K562 (cell line): ENCODE measurements at regions not wholly inside any gene's neighbourhood (a gene's known extent, or its start where the extent isn't known, plus 50 kb on each side); places are given as distances from the start of the nearest gene placed in this dataset.

Source experiments
- ATAC-seq: fragments of 200-7000 bp; cut with Tn5 transposase; 3 replicates; pipeline ENCODE4 v1.9.1; 2020; ENCODE audit warnings: moderate library complexity
- BruUV-seq: library from RNA; stranded (reverse); fragments of 400-500 nt; replicated peaks from 2 replicates; lab custom pipeline; 2021; lab: Mats Ljungman, UMichigan
- CTCF ChIA-PET: fragments of 300-600 bp; formaldehyde crosslinking; extraction: SDS; loops from one replicate; lab custom pipeline; 2021; ENCODE audit warnings: low intra/inter-chr PET ratio; lab: Yijun Ruan, JAX
- POLR2A ChIA-PET: fragments of 300-600, 350-650 bp; sonication (Branson Sonifier 250); formaldehyde crosslinking; extraction: SDS; loops from one replicate; lab custom pipeline; 2021; ENCODE audit warnings: antibody characterized with exemption, inconsistent platforms; lab: Yijun Ruan, JAX
- DNase-seq, 4 experiments: peaks; one replicate each; pipeline versions ENCODE4 v3.0.0 to v3.0.0-alpha.2; 2011 to 2018; ENCODE audit warnings: low spot score in 3 of 4, mixed read lengths in 3 of 4; ENCODE audit errors: extremely low read depth in 1 of 4
- FAIRE-seq: peaks from 2 replicates; lab custom pipeline; 2011; peaks lifted over from hg19 to GRCh38; lab: Jason Lieb, UNC
- H2AFZ ChIP-seq: 2 replicates; pipeline ENCODE4 v1.6.0; 2011; ENCODE audit warnings: low read depth, low read length, control low read depth, inconsistent platforms
- H3K27ac ChIP-seq: fragments of 200-600 bp; 3 replicates; pipeline ENCODE4 v1.8.0; 2011; ENCODE audit warnings: low read depth, mild to moderate bottlenecking, control low read depth, inconsistent platforms, low read length, moderate library complexity, mixed read lengths; ENCODE audit errors: extremely low read depth
- H3K27me3 ChIP-seq, 2 experiments: fragments of 300-600 bp in 1 of 2; 2 replicates in 1 of 2; 3 replicates in 1 of 2; pipeline versions ENCODE4 v1.6.0 to v1.8.0; 2011; ENCODE audit warnings: inconsistent platforms in 2 of 2, low read length in 2 of 2, mild to moderate bottlenecking in 1 of 2, mixed read lengths in 1 of 2, moderate library complexity in 1 of 2; ENCODE audit not compliant: control insufficient read depth in 2 of 2, insufficient read depth in 2 of 2
- H3K36me3 ChIP-seq: fragments of 300-600 bp; 3 replicates; pipeline ENCODE4 v1.8.0; 2011; ENCODE audit warnings: mild to moderate bottlenecking, low read length, inconsistent platforms; ENCODE audit not compliant: control insufficient read depth, insufficient read depth
- H3K4me1 ChIP-seq, 2 experiments: fragments of 200-600 bp in 1 of 2; replicated peaks in 1 of 2; 2 replicates in 1 of 2; 3 replicates in 1 of 2; pipeline versions ENCODE4 v1.5.1 to v1.8.0; 2011; ENCODE audit warnings: inconsistent platforms in 2 of 2, low read length in 2 of 2, mild to moderate bottlenecking in 1 of 2, mixed read lengths in 1 of 2, moderate library complexity in 1 of 2; ENCODE audit not compliant: control insufficient read depth in 2 of 2, insufficient read depth in 2 of 2
- H3K4me2 ChIP-seq: 2 replicates; pipeline ENCODE4 v1.6.1; 2011; ENCODE audit warnings: low read length, control low read depth, inconsistent platforms, mixed read lengths; ENCODE audit not compliant: insufficient read depth
- H3K4me3 ChIP-seq: fragments of 200-600 bp; sonication (generic), shearing (Covaris generic); 2 replicates; pipeline ENCODE4 v1.5.1; 2016; ENCODE audit warnings: control low read depth, inconsistent platforms
- H3K79me2 ChIP-seq: fragments of 200-600 bp; 3 replicates; pipeline ENCODE4 v1.8.0; 2011; ENCODE audit warnings: low read length, inconsistent platforms; ENCODE audit not compliant: control insufficient read depth, insufficient read depth
- H3K9ac ChIP-seq, 2 experiments: 2 replicates each; pipeline versions ENCODE4 v1.6.0 to v1.6.1; 2011; ENCODE audit warnings: low read depth in 2 of 2, low read length in 2 of 2, control low read depth in 1 of 2, inconsistent platforms in 1 of 2, mild to moderate bottlenecking in 1 of 2, mixed read lengths in 1 of 2; ENCODE audit not compliant: insufficient read depth in 1 of 2
- H3K9me1 ChIP-seq: one replicate; pipeline ENCODE4 v1.6.0; 2011; ENCODE audit warnings: inconsistent platforms, mild to moderate bottlenecking, low read length, moderate library complexity; ENCODE audit not compliant: control insufficient read depth, insufficient read depth
- H3K9me3 ChIP-seq: replicated peaks from 2 replicates; pipeline ENCODE4 v1.5.1; 2011; ENCODE audit warnings: low read depth, low read length, inconsistent platforms; ENCODE audit not compliant: control insufficient read depth, insufficient read depth
- H4K20me1 ChIP-seq: replicated peaks from 2 replicates; pipeline ENCODE4 v1.6.1; 2011; ENCODE audit warnings: low read length, inconsistent platforms, mixed read lengths; ENCODE audit not compliant: control insufficient read depth, insufficient read depth
- BCOR ChIP-seq: fragments of 450-650 bp; IDR thresholded peaks from 2 replicates; pipeline ENCODE4 v1.6.1; 2016
- ETS1 ChIP-seq: conservative IDR thresholded peaks from 2 replicates; pipeline ENCODE4 v1.6.1; 2011; ENCODE audit warnings: low read depth, mild to moderate bottlenecking, low read length; ENCODE audit not compliant: control insufficient read depth
- LCOR ChIP-seq: sonication (generic); formaldehyde crosslinking; IDR thresholded peaks from 2 replicates; pipeline ENCODE4 v1.8.0; 2022; ENCODE audit warnings: mild to moderate bottlenecking, missing genetic modification reagents
- MED1 ChIP-seq: sonication (generic); formaldehyde crosslinking; IDR thresholded peaks from 2 replicates; pipeline ENCODE4 v1.8.1; 2023; ENCODE audit warnings: missing genetic modification reagents, borderline replicate concordance
- MLLT1 ChIP-seq, 2 experiments: fragments of 450-650 bp; IDR thresholded peaks; 2 replicates each; pipeline ENCODE4 v1.6.1; 2016
- NR2F6 ChIP-seq: fragments of 450-650 bp; formaldehyde crosslinking; IDR thresholded peaks from 2 replicates; pipeline ENCODE4 v1.4.0; 2020; ENCODE audit warnings: mild to moderate bottlenecking
- POLR2G ChIP-seq: fragments of 200-400 bp; formaldehyde crosslinking; IDR thresholded peaks from 2 replicates; pipeline ENCODE4 v1.6.1; 2017; ENCODE audit warnings: low read depth, mild to moderate bottlenecking, antibody characterized with exemption, low read length, moderate library complexity
- SRF ChIP-seq, 2 experiments: fragments of 250-450, 450-650 bp in 1 of 2; sonication (Bioruptor Pico) in 1 of 2; sonication (generic) in 1 of 2; formaldehyde crosslinking; IDR thresholded peaks; 2 replicates each; pipeline versions ENCODE4 v1.5.0 to v1.5.1; 2020 to 2022; ENCODE audit warnings: mild to moderate bottlenecking in 1 of 2, missing genetic modification reagents in 1 of 2
- TCFL5 ChIP-seq: fragments of 250-450 bp; sonication (Bioruptor Pico); conservative IDR thresholded peaks from 2 replicates; pipeline ENCODE4 v1.6.1; 2021; ENCODE audit warnings: mild to moderate bottlenecking, moderate library complexity, matching md5 sums
- TEAD1 ChIP-seq, 2 experiments: fragments of 450-650 bp in 1 of 2; sonication (generic) in 1 of 2; formaldehyde crosslinking; IDR thresholded peaks; 2 replicates each; pipeline versions ENCODE4 v1.4.0 to v1.8.0; 2020 to 2022; ENCODE audit warnings: mild to moderate bottlenecking in 2 of 2, missing genetic modification reagents in 1 of 2
- TRIM25 ChIP-seq: fragments of 450-650 bp; IDR thresholded peaks from 2 replicates; pipeline ENCODE4 v1.7.0; 2016; ENCODE audit warnings: borderline replicate concordance
- ZNF224 ChIP-seq: sonication (generic); formaldehyde crosslinking; IDR thresholded peaks from 2 replicates; pipeline ENCODE4 v1.8.0; 2022; ENCODE audit warnings: mild to moderate bottlenecking, missing genetic modification reagents
- WGBS: fragments of 100-300 bp; shearing (Covaris generic); methylation state at CpG from one replicate; pipeline ENCODE4 v1.1.6; 2016; ENCODE audit warnings: low coverage, mixed read lengths; ENCODE audit not compliant: insufficient coverage; ENCODE audit errors: missing lambda C conversion rate; 5-methylcytosine and 5-hydroxymethylcytosine counted together
- in situ Hi-C: fragments of 300-500 bp; cut with MboI; formaldehyde crosslinking; loops from 4 replicates; pipeline ENCODE4 v1.15.0; 2018; ENCODE audit warnings: inconsistent platforms, mixed read lengths
- intact Hi-C: fragments of 100-400 bp; cut with micrococcal nuclease; formaldehyde crosslinking; loops from 2 replicates; pipeline ENCODE4 v1.14.2; 2022

GRCh38 chr18:39990540-39990939 is 1964.5 kb upstream of the PIK3C3 start:
- intact Hi-C loops (loop anchor here (10.0 kb wide), 1 partner anchor 76 kb away; no protein-coding TSS in a partner anchor), in situ Hi-C loops (no loop called here)
- H3K4me3 ChIP-seq: no peak overlapping the region
- no peak overlapping the region for H3K27ac ChIP-seq
- H3K9me3 ChIP-seq: no peaks in the 10 kb centered on the region; the same call in 1 of the 2 replicates
- H4K20me1 ChIP-seq: no peaks in the 10 kb centered on the region
- H3K79me2 ChIP-seq: no peaks in the 10 kb centered on the region
- no peak for DNase-seq
- ATAC-seq: no peak
- BruUV-seq: no TSS peak
- no peak for TF ChIP-seq TRIM25
- ChIA-PET CTCF (no interaction called here), POLR2A (interaction anchor here (0.7 kb wide), 1 partner anchor 399 kb away, joined by 3 read pairs; no protein-coding TSS in a partner anchor)
- H3K4me1 ChIP-seq: no peaks in the 10 kb centered on the region
- no peak overlapping the region for H3K9ac ChIP-seq
- no peaks in the 10 kb centered on the region for H3K27me3 ChIP-seq
- FAIRE-seq: no peak
- no peak overlapping the region for H2AFZ ChIP-seq
- H3K9me1 ChIP-seq: no peaks in the 10 kb centered on the region
- H3K36me3 ChIP-seq: no peaks in the 10 kb centered on the region
- no peak overlapping the region for H3K4me2 ChIP-seq

GRCh38 chr18:39976771-39977170 is 1978.3 kb upstream of the PIK3C3 start:
- no peak for FAIRE-seq
- TF ChIP-seq BCOR (no peak), TCFL5 (CRISPR knock-in tag) (no peak), POLR2G (no peak), LCOR (CRISPR knock-in tag) (no peak), ZNF224 (CRISPR knock-in tag) (no peak), SRF (CRISPR knock-in tag; IDR thresholded peaks at IDR 0.05) (no peak), TEAD1 (CRISPR knock-in tag; IDR thresholded peaks at IDR 0.05) (no peak), MLLT1 (IDR thresholded peaks at IDR 0.05) (no peak), NR2F6 (no peak), MED1 (CRISPR knock-in tag) (no peak), ETS1 (no peak)

More at GRCh38 chr18:39976771-39977170, 1978.3 kb upstream of the PIK3C3 start:
- Histone ChIP-seq H3K9me3 (no peaks in the 10 kb centered on the region; the same call in 1 of the 2 replicates), H4K20me1 (no peaks in the 10 kb centered on the region), H3K36me3 (no peaks in the 10 kb centered on the region), H3K4me3 (no peak overlapping the region), H3K27me3 (no peaks in the 10 kb centered on the region), H2AFZ (no peak overlapping the region), H3K9me1 (no peaks in the 10 kb centered on the region), H3K27ac (no peak overlapping the region), H3K9ac (no peak overlapping the region), H3K79me2 (no peaks in the 10 kb centered on the region), H3K4me2 (no peak overlapping the region), H3K4me1 (no peaks in the 10 kb centered on the region)
- 0% methylated on average over 9 of the region's 9 CpGs for WGBS
- no peak for ATAC-seq
- BruUV-seq: no TSS peak
- intact Hi-C loops (loop anchor here (10.0 kb wide), 1 partner anchor 78 kb away; no protein-coding TSS in a partner anchor), in situ Hi-C loops (no loop called here)
- ChIA-PET CTCF (no interaction called here), POLR2A (no interaction called here)
- no peak for DNase-seq
